ENCODE measurements at regions not wholly inside any gene's neighbourhood (a gene's known extent, or its start where the extent isn't known, plus 50 kb on each side); places are given as distances from the start of the nearest gene placed in this dataset.

- no peak for TF ChIP-seq CTCF (IDR thresholded peaks at IDR 0.05)
- no peak for TF ChIP-seq POLR2A (IDR thresholded peaks at IDR 0.05)
Measured at GRCh38 chr13:109939180-109939579, 152.8 kb upstream of the IRS2 start.

Data from esophagus squamous epithelium (tissue), 4 donors.